GM18867 (cell line): ENCODE measurements at regions not wholly inside any gene's neighbourhood (a gene's known extent, or its start where the extent isn't known, plus 50 kb on each side); places are given as distances from the start of the nearest gene placed in this dataset.
A peak's percentile ranks its signal among the peaks of the same experiment; 100 is the strongest.

ENCODE experiments used
- ATAC-seq: cut with Tn5 transposase; IDR thresholded peaks from one replicate; pipeline ENCODE4 v1.9.1; 2021; ENCODE audit warnings: mild to moderate bottlenecking, moderate library complexity; ENCODE audit not compliant: unreplicated experiment

DNA sequence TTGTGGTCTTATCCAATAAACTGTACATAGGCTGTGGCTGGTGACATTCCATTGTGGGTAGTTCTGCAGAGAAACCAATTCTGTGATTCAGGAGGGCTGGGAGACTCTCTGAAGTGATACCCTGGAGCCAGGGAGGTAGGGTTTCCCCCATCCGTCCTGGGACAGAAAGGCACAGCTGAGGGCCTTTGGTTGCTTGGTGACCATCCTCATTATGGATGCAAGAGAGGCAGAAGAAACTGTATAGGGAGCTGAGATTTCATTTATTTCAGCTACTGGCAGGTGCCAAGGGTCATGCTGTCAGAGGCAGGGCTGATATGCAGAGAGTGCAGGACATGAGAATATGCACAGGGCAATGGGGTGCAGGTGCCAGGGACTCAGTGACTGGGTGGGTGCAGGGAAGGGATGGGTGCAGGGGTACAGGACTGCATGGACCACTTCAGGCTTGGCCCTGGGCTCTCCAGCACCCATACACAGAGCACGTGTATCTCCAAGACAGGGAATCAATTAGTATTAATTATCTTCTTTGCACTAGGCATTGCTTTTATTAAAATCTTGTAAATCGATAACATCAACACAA is 236.5 kb downstream of the ICE1 start:
- ATAC-seq = peak; percentile 14

DNA sequence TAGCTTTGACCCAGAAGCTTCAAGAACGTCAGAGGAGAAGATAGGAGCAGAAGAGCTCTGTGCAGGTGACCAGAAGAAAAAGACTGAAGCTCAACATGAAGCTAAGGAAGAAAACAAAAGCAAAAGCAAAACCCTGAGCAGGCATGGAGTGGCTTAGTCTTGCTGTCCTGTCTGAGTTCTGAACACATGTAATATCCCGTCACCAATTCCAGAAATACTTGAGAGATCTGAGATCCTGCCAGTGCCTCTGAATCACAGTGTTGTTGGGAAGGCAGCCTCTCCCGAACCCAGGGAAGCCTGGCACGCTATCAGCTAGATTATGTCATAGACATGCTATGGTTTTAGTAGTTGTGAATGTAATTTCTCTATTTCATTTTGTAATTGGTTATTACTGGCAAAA is 235.7 kb downstream of the ICE1 start:
- peak; percentile 89 for ATAC-seq

DNA sequence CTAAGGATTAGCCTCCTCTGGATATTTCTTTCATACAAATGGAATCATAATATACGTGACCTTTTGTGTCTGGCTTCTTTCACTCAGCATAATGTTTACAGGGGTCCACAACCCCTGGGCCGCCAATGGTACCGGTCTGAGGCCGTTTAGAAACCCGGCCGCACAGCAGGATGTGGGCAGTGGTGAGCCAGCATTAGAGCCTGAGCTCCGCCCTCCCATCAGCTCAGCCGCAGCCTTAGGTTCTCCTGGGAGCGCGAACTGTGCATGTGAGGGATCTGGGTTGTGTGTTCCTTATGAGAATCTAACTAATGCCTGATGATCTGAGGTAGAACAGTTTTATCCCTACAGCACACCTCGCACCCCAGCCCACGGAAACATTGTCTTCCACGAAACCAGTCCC is 229.7 kb downstream of the ICE1 start:
- ATAC-seq = no peak

DNA sequence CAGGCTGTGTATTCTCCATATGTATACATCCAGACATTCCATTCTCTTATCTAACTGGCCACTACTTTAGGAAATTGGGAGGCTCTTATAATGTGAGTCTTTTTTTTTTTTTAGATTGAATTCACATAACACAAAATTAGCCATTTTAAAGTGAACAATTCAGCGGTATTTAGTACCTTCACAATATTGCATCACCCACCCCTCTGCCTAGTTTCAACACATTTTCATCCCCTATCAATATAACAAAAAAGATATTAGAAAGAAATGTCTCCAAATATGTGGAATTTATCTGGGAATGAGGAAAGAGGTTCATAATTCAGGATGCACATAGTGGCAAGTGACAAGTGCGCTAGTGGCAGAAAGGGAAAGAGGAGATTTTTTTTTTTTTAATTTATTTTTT is 228.5 kb downstream of the ICE1 start:
- no peak for ATAC-seq

DNA sequence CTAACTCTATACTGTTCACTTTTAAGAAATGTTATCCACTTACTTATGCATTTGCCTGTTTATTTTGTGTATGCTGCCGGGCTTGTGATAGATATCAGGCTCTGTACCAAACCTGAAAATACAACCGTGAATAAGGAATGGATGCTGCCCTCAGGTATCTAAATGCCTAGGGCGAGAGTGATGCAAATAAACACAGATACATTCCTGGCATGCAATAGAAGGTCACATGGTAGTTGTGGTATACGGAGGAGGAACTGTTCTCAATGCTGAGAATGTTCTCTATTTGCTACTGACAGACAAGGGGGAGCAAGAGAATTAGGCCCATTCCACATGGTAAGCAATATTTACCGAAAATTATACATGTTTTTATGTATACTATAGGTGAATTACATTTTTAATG is 227.8 kb downstream of the ICE1 start:
- ATAC-seq = peak; percentile 47

DNA sequence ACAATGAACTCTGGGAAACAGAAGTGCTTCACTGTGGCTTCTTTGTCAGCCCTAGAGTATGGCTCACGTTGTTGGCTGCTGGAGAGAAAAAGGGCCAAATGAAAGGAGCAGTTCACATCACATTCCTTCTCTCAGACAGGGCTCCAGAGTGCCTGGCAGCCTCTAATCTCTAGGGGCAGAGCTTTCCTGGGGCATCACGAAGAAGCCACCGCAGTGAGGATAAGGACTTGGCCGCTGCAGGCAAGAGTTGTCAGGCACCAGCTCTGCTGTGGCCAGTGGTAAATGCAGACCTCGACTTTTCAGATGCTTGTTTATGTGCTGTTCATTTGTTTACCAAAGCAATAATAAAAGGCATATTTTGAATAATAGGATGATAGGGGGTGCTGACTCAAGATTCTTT is 227.2 kb downstream of the ICE1 start:
- ATAC-seq = no peak

DNA sequence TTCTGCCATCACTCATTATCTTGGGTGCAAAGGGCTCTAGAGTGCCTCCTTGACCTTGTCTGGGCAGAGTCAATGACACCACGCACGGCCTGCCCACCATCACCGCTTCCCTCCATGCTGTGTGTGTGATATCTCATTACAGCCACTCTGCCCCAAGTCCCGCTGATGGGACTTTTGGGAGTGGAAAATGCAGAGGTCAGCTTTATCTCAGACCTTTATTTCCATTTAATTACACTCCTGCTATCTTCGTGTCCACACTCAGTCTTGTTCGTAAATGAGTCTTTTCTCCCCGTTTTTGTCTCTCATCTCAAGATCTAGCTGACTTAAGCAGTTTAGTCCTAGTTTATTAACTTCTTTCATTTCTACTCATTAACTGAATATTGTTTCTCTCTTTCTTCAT is 226.2 kb downstream of the ICE1 start:
- no peak for ATAC-seq

DNA sequence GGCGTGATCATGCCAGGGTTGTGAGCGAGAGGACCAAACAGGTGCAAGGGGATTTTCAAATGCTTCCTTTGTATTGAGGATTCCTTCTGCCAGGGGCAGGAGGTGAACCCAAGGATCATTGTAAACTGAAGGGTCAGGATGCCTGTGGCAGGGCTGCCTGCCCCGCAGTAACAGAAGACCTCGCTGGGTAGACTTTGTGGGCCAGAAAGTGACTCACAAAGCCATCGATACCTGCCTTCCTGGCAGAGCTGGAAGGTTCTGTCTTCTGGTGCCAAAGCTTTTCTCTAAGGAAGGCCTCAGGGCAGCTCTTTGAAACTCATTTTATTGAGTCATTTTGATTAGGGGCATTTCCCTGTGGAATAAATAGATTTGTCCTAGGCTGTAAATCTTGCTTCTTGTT is 223.4 kb downstream of the ICE1 start:
- ATAC-seq = no peak

DNA sequence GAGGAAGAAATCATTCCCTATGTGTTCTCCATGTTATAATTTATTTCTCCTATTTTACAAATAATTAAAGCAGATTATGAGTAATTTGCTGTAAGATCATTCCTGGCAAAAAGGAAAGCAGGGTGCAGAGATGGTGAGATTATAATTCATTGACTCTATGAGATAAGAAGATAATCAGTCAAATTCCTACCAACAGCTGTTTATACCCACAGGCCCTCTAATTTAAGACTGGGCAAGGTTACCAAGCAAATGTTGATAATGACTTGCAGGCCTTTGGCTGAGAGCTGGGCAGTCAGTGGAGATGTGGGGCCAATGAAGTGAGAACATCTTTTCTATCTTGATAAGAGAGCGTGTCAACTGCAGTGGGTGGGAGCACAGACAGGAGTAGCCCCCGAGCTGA is 222.7 kb downstream of the ICE1 start:
- ATAC-seq = no peak

DNA sequence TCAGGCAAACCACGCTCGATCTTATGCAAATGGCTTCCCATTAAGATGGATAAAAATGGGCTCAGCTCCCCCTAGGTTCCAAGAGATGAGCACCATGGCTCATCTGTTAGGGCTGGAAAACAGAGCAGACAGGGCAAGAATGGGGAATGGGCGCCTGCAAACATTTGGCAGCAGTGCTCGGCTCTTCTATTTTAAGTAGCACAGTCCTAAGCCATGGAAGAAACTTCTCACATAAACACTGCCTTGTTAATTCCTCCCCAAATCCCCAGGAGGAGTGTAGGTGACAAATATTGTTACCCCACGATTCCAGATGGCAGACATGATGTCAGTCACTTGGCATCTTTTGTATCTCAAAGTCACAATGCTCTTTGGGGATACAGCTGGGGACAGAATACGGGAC is 221.8 kb downstream of the ICE1 start:
- ATAC-seq = no peak

DNA sequence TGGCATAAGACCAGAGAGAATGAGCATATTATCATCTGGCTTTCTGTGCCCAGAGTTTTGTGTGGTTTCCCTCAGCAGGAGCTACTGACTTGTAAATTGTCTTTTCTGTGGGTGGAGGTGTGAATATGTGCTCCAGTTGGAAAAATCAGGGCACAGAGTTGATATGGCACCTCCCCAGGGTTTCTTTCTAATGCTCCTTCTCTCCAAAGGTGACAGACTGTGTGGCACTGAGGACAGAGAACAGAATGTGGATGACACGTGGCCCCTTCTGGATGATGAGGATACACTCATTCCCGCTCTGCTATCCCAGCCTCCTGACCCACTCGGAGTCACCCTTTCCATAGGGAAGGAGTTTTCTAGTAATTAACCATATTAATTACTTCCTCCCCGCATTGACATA is 221.0 kb downstream of the ICE1 start:
- ATAC-seq = no peak

DNA sequence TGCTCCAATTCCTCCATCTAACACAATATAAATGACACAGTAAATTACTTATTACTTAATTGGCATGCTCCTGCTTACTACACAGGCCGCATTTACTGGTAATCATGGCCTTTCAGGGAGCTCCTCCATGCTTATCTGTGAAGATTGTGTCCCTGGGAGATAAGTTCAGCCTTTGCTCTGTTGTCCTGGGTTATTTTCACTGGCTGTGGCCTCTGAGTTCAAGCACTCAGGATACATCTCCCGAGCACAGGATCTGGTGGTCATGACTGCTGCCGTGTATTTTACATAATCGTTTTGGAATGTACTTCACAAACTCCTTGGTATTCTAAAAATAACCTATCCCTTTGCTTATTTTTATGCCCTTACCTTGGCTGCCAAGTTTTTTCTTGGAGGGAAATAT is 215.7 kb downstream of the ICE1 start:
- no peak for ATAC-seq

DNA sequence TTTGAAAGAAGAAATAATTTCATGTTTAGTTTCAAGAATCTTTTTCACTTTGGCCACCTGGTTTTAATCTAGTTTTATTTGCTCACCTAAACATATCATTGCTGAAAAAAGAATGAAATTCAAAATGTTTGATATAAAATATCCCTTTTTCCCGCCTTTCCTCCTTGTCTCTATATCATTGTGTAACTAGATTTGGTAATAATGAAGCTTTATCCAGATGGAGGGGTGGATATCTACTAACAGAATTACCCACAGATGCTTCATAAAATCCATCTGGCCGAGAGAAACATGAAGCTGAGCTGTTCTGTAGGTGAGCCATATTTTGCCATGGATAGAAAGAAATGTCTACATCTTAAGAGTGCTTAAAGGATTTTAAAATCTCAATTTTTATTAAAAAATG is 214.7 kb downstream of the ICE1 start:
- no peak for ATAC-seq

DNA sequence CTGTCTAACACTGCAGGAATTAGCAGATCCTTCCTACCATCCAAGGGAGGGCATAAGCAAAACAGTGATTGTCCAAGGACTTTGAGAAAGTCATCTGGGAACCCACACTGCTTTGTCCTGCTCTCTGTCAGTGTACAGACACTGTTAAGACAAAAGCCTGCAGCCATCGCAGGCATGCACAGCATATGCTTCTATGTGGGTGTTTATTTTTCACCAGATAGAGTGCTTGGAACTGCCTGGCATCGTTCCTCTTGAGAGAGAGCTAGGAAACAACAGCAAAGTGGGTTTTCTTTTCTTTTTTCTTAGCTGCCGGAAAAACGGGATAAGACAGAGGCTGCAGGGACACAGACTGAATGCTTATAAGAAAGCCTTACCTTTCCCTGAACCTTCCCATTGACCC is 212.3 kb downstream of the ICE1 start:
- ATAC-seq = no peak

DNA sequence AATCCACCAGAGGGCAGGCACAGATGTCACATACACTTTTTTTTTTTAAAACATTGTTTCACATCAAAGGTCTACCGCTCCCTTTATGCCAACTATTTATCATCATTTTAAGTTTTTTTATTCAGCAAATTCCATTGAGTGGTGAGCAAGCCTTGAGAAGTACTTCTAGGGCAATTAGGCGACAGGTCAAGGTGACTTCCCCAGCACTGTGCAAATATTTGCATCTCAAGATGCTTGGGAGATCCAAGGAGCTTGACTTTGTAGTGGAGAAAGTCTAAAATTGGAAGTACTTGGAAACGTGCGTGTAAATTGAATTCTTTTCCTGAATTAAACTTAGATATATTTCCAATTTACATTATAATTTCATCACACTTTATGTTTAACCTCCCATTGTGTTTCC is 211.1 kb downstream of the ICE1 start:
- no peak for ATAC-seq

DNA sequence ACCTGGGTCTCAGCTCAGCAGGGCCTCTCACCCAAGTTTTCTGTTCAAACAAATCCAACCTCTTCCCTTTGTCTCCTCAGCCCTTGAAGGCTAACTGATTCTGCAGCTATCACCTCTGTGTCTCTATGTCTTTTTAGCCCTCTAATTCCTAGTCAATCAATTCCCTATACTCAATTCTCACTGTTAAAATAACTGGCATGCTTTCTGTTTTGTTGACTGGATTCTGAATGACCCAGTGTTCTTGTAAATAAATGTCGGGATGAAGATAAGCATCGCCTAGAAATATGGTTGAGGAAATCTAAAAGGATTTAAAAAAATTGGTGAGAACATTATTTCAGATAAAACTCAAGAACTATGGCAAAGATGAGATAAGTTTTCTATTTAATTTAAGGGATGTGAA is 210.2 kb downstream of the ICE1 start:
- ATAC-seq = no peak

DNA sequence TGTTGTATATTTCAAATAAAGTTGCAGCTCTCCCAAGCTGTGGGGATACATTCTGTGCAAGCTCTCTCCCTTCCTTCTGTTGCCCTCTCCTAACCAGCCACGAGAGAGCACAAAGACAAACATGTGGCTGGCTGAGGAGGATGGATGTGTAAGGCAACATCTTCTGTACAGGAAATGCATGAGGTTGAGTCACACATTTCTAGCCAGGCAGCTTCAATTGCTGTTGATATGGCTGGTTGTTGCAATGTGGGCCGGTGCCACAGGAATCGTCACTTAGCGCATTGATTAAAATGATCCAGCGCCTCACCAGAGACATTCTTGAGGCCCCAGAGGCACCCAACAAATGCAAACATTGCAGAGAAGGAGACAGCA is 207.1 kb downstream of the ICE1 start:
- ATAC-seq = no peak

DNA sequence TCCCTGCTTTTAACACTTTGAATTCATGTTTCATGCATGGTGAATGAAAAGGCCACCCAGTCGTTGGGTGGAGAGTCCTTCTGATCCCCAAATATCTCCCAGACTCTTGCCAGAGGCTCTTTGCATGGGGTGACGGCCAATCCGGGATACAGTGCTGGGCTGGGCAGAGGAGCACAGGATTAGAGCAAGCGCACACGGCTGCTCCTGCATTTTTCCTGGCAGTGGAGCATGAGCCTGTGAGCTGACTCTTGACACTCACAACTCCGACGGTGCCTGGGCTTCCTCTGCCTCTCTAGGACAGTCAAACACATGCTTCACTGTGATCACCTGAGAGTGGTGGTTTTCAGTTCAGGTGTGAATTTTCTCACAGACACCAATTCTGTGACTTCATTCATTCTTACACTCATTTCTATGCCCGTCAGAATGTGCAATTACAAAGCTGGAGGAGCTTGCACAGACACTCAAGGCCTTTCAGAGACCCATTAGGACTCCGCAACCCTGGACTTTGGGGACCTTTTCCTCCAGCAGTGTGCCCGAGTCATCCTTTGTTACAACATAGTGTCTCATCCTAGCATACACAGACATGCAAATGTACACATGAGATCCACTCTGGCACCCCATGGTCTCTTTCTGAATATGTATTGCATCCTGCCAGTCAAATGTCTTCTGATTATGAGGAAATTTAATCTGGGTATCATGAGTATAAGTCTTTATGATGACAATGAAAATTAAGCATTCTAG is 206.6 kb downstream of the ICE1 start:
- ATAC-seq = no peak

DNA sequence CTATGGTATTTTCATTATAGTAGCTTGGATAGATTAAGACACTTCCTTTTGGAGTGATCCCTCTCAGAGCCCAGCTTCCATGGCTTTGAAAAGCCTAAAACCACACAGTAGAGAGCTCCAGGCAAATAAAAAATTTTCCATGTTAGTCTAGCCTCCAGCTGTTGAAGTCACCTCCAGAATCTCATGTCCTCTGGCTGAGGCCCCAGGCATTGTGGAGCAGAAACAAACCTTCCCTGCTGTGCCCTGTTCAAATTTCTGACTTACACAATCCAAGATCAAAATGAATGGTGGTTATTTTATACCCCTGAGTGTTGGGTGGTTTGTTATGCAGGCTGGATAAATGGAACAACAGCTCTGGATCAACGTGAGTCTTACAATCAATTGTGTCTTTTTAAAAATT is 203.9 kb downstream of the ICE1 start:
- no peak for ATAC-seq

DNA sequence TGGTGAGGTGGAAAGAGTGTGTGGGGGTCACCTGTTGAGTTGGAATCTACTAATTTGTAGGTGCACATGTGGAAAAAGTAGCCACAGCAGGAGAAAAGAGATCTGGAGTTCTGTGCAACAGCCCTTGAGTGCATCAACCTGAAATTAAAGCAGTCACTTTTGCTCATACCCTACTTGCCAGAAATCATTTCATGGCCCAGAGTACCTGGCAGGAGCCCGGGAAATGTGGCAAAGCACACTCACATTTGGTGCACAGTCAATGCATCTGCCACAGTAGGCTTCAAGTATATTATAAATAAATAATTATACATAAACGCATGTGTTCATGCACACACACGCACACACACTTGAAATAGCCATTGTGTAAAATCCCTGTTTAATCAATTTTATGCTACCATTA is 203.0 kb downstream of the ICE1 start:
- ATAC-seq = no peak

DNA sequence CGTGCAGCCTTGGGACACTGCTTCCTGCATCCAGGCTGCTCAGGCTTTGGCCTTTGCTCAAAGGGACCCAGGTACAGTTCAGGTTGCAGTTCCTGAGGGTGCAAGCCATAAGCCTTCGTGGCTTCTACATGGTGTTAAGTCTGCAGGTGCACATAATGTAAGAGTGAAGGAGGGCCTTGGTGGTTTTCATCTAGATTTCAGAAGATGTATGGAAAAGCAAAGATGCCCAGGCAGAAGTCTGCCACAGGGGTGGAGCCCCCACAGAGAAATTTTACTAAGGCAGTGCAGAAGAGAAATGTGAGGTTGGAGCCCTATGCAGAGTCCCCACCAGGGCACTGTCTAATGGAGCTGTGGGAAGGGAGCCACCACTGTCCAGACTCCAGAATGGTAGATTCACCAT is 200.9 kb downstream of the ICE1 start:
- no peak for ATAC-seq

DNA sequence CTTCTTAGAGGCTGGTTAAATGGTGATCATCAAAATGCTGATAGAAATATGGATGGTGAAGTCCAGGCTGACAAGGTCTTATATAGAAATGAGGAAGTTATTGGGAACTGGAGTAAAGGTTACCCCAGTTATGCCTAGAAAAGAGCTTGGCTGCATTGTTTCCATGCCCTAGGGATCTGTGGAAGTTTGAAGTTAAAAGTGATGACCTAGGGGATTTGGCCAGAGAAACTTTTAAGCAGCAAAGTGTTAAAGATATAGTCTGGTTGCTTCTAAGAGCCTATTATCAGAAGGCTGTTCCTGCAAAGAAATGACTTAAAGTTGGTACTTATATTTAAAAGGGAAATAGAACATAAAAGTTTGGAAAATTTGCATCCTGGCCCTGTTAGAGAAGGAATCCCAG is 200.3 kb downstream of the ICE1 start:
- ATAC-seq = no peak

DNA sequence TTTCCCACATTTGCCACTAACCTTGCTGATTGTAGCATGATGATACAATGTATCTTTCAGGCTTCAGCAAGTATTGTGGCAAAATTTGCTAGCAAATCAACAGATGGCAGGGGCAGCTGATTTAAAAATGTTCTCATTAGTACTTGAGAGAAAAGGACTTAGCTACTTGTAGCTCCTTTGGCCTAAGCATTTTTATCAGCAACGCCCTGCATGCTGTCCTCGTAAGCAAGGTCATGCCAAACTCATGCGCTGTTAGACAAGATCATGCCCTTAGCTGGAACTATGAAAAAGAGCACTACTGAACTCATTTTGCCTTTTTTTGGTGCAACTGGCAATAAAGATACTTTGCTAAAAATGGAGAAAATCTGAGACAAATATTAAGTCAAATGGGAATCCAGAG is 197.1 kb downstream of the ICE1 start:
- ATAC-seq = no peak
